Panc1 (cell line): ENCODE measurements at regions not wholly inside any gene's neighbourhood (a gene's known extent, or its start where the extent isn't known, plus 50 kb on each side); places are given as distances from the start of the nearest gene placed in this dataset.

Experiments used
- ATAC-seq: fragments of 200-7000 bp; cut with Tn5 transposase; 2 replicates; pipeline ENCODE4 v1.9.1; 2020; ENCODE audit warnings: mild to moderate bottlenecking, moderate library complexity
- BruUV-seq: library from RNA; stranded (reverse); fragments of 400-500 nt; replicated peaks from 2 replicates; lab custom pipeline; 2021; lab: Mats Ljungman, UMichigan
- CTCF ChIA-PET: fragments of 300-600 bp; sonication (Branson Sonifier 250); formaldehyde crosslinking; loops from one replicate; lab custom pipeline; 2022; ENCODE audit warnings: antibody characterized with exemption; lab: Charles Lee
- POLR2A ChIA-PET: fragments of 300-600 bp; sonication (Branson Sonifier 250); formaldehyde crosslinking; loops from one replicate; lab custom pipeline; 2022; ENCODE audit warnings: antibody characterized with exemption; lab: Charles Lee
- DNase-seq: peaks from one replicate; pipeline ENCODE4 v3.0.0-alpha.2; 2010; ENCODE audit warnings: low read depth, low spot score
- H3K27ac ChIP-seq: 2 replicates; pipeline ENCODE4 v1.5.1; 2011; ENCODE audit warnings: mild to moderate bottlenecking, low read length, inconsistent platforms
- H3K27me3 ChIP-seq: fragments of 200-500 bp; sonication (Bioruptor generic); 2 replicates; pipeline ENCODE4 v1.6.0; 2014; ENCODE audit warnings: low read length, inconsistent platforms; ENCODE audit not compliant: control insufficient read depth, insufficient read depth
- H3K36me3 ChIP-seq: fragments of 200-500 bp; sonication (Bioruptor generic); 2 replicates; pipeline ENCODE4 v1.5.1; 2014; ENCODE audit warnings: inconsistent platforms, mild to moderate bottlenecking, low read length, moderate library complexity; ENCODE audit not compliant: control insufficient read depth, insufficient read depth
- H3K4me1 ChIP-seq: 2 replicates; pipeline ENCODE4 v1.5.1; 2011; ENCODE audit warnings: inconsistent platforms, mild to moderate bottlenecking, low read length, moderate library complexity; ENCODE audit not compliant: control insufficient read depth, insufficient read depth
- H3K4me3 ChIP-seq, 2 experiments: 2 replicates each; pipeline ENCODE4 v1.5.1; 2011 to 2012; ENCODE audit warnings: low read depth in 2 of 2, low read length in 2 of 2, mild to moderate bottlenecking in 2 of 2, inconsistent platforms in 1 of 2, moderate library complexity in 1 of 2
- H3K9me3 ChIP-seq: fragments of 200-500 bp; sonication (Bioruptor generic); 2 replicates; pipeline ENCODE4 v1.5.1; 2014; ENCODE audit warnings: low read depth, mild to moderate bottlenecking, inconsistent platforms, low read length, moderate library complexity; ENCODE audit not compliant: control insufficient read depth, insufficient read depth
- CTCF ChIP-seq: fragments of 450-650 bp; IDR thresholded peaks from 2 replicates; pipeline ENCODE4 v1.5.1; 2017; ENCODE audit warnings: mild to moderate bottlenecking
- POLR2AphosphoS5 ChIP-seq: IDR thresholded peaks from 2 replicates; pipeline ENCODE4 v1.6.1; 2012; ENCODE audit warnings: mild to moderate bottlenecking, low read depth, low read length, moderate library complexity
- SIN3A ChIP-seq: IDR thresholded peaks from 2 replicates; pipeline ENCODE4 v1.6.1; 2012; ENCODE audit warnings: low read depth, mild to moderate bottlenecking, low read length, moderate library complexity, borderline replicate concordance; ENCODE audit not compliant: insufficient read depth
- TCF7L2 ChIP-seq: IDR thresholded peaks from 2 replicates; pipeline ENCODE4 v1.6.1; 2011; ENCODE audit warnings: mild to moderate bottlenecking, low read depth, low read length, inconsistent platforms
- in situ Hi-C: cut with HindIII; loops from 2 replicates; pipeline ENCODE4 v1.10.0; 2016; ENCODE audit warnings: low sequenced_read_pairs, low pct_unique_long_range_greater_than_20kb
- intact Hi-C: fragments of 100-400 bp; cut with micrococcal nuclease; formaldehyde crosslinking; loops from one replicate; pipeline ENCODE4 v1.10.0; 2022; ENCODE audit not compliant: unreplicated experiment
- TF ChIP-seq, protein P1 (sequence below), 2 experiments: IDR thresholded peaks; 2 replicates each; pipeline ENCODE4 v1.6.1; 2011 to 2012; ENCODE audit warnings: low read depth in 2 of 2, control low read depth in 1 of 2, low read length in 1 of 2, mild to moderate bottlenecking in 1 of 2, moderate library complexity in 1 of 2; ENCODE audit not compliant: insufficient read depth in 1 of 2

- in situ Hi-C loops = no loop called here
- H3K36me3 ChIP-seq = no peaks in the 10 kb centered on the region
- H3K27me3 ChIP-seq = no peaks in the 10 kb centered on the region
- DNase-seq = no peak
- TF ChIP-seq SIN3A (no peak), TCF7L2 (no peak), CTCF (no peak), POLR2AphosphoS5 (no peak)
- no peaks in the 10 kb centered on the region for H3K9me3 ChIP-seq
- H3K4me1 ChIP-seq = no peaks in the 10 kb centered on the region
- ATAC-seq = no peak
- ChIA-PET POLR2A (no interaction called here), CTCF (no interaction called here)
- no peak overlapping the region for H3K27ac ChIP-seq
- intact Hi-C loops = no loop called here
- H3K4me3 ChIP-seq = no peak overlapping the region
- no TSS peak for BruUV-seq
These were observed 473.9 kb downstream of the XYLT1 start for GRCh38 chr16:16996827-16997226.

GRCh38 chr16:16997349-16997748 lies 473.4 kb downstream of the XYLT1 start:
- TF ChIP-seq CTCF = no peak
- TF ChIP-seq SIN3A = no peak
- no peak for TF ChIP-seq POLR2AphosphoS5
- TF ChIP-seq, protein P1, sequence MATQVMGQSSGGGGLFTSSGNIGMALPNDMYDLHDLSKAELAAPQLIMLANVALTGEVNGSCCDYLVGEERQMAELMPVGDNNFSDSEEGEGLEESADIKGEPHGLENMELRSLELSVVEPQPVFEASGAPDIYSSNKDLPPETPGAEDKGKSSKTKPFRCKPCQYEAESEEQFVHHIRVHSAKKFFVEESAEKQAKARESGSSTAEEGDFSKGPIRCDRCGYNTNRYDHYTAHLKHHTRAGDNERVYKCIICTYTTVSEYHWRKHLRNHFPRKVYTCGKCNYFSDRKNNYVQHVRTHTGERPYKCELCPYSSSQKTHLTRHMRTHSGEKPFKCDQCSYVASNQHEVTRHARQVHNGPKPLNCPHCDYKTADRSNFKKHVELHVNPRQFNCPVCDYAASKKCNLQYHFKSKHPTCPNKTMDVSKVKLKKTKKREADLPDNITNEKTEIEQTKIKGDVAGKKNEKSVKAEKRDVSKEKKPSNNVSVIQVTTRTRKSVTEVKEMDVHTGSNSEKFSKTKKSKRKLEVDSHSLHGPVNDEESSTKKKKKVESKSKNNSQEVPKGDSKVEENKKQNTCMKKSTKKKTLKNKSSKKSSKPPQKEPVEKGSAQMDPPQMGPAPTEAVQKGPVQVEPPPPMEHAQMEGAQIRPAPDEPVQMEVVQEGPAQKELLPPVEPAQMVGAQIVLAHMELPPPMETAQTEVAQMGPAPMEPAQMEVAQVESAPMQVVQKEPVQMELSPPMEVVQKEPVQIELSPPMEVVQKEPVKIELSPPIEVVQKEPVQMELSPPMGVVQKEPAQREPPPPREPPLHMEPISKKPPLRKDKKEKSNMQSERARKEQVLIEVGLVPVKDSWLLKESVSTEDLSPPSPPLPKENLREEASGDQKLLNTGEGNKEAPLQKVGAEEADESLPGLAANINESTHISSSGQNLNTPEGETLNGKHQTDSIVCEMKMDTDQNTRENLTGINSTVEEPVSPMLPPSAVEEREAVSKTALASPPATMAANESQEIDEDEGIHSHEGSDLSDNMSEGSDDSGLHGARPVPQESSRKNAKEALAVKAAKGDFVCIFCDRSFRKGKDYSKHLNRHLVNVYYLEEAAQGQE (IDR thresholded peaks at IDR 0.05; ENCODE audit: insufficient read depth in 1 of 2, low read depth in 2 of 2, low read length in 1 of 2) = no peak
- no peak for TF ChIP-seq TCF7L2
- Histone ChIP-seq H3K4me3 (no peak overlapping the region), H3K27me3 (no peaks in the 10 kb centered on the region), H3K36me3 (no peaks in the 10 kb centered on the region), H3K4me1 (no peaks in the 10 kb centered on the region), H3K27ac (no peak overlapping the region), H3K9me3 (no peaks in the 10 kb centered on the region)
- intact Hi-C loops = no loop called here
- DNase-seq = no peak
- no TSS peak for BruUV-seq
- ChIA-PET POLR2A (no interaction called here), CTCF (no interaction called here)
- no peak for ATAC-seq
- in situ Hi-C loops = no loop called here
